NCI-H1092 treated with DMSO at 0.1 percent for 48 hours (cell line): ENCODE measurements at regions not wholly inside any gene's neighbourhood (a gene's known extent, or its start where the extent isn't known, plus 50 kb on each side); places are given as distances from the start of the nearest gene placed in this dataset.
"Not testable (repeated sequence)": the region's sequence is repeated elsewhere in the genome, so short reads cannot be mapped to it uniquely, and the experiment has no call there.

Experiments
- DNase-seq: peaks from one replicate; lab custom pipeline; 2025; lab: John Stamatoyannopoulos, UW

GRCh38 chr3:125697979-125698640, 102.8 kb upstream of the OSBPL11 start:
- DNase-seq = not testable (repeated sequence)

- no peak for DNase-seq
Measured at GRCh38 chr3:125715651-125716050, 120.4 kb upstream of the OSBPL11 start.

- DNase-seq = not testable (repeated sequence)
Measured at GRCh38 chr3:125732151-125732550, 136.9 kb upstream of the OSBPL11 start.

GRCh38 chr3:125741991-125742718, 146.9 kb upstream of the OSBPL11 start:
- DNase-seq = not testable (repeated sequence)

GRCh38 chr3:125742845-125743244, 147.5 kb upstream of the OSBPL11 start:
- DNase-seq = not testable (repeated sequence)

GRCh38 chr3:125757050-125757449, 161.8 kb upstream of the OSBPL11 start:
- not testable (repeated sequence) for DNase-seq

- not testable (repeated sequence) for DNase-seq
Measured at GRCh38 chr3:125758641-125759130, 163.4 kb upstream of the OSBPL11 start.

- not testable (repeated sequence) for DNase-seq
Measured at GRCh38 chr3:125762601-125763000, 167.3 kb upstream of the OSBPL11 start.

GRCh38 chr3:125766285-125766826, 171.1 kb upstream of the OSBPL11 start:
- peak; percentile 46 for DNase-seq

- not testable (repeated sequence) for DNase-seq
Measured at GRCh38 chr3:125766931-125767330, 171.6 kb upstream of the OSBPL11 start.

- no peak for DNase-seq
Measured at GRCh38 chr3:125767641-125768040, 172.3 kb upstream of the OSBPL11 start.

GRCh38 chr3:125768821-125769220, 173.5 kb upstream of the OSBPL11 start:
- DNase-seq = not testable (repeated sequence)

GRCh38 chr3:125771506-125771905, 176.2 kb upstream of the OSBPL11 start:
- DNase-seq = not testable (repeated sequence)

- DNase-seq = not testable (repeated sequence)
Measured at GRCh38 chr3:125774433-125775034, 179.2 kb upstream of the OSBPL11 start.

- not testable (repeated sequence) for DNase-seq
Measured at GRCh38 chr3:125775106-125775505, 179.8 kb upstream of the OSBPL11 start.

- DNase-seq = not testable (repeated sequence)
Measured at GRCh38 chr3:125775606-125776294, 180.5 kb upstream of the OSBPL11 start.

- not testable (repeated sequence) for DNase-seq
Measured at GRCh38 chr3:125779276-125779675, 184.0 kb upstream of the OSBPL11 start.

GRCh38 chr3:125779918-125780317, 184.6 kb upstream of the OSBPL11 start:
- DNase-seq = not testable (repeated sequence)

GRCh38 chr3:125781678-125782077, 186.4 kb upstream of the OSBPL11 start:
- DNase-seq = not testable (repeated sequence)

- DNase-seq = not testable (repeated sequence)
Measured at GRCh38 chr3:125790312-125790711, 178.7 kb upstream of the ROPN1B start.

GRCh38 chr3:125791021-125791420, 178.0 kb upstream of the ROPN1B start:
- not testable (repeated sequence) for DNase-seq

- not testable (repeated sequence) for DNase-seq
Measured at GRCh38 chr3:125810010-125810409, 159.0 kb upstream of the ROPN1B start.
